GM12891 (cell line): ENCODE measurements at regions not wholly inside any gene's neighbourhood (a gene's known extent, or its start where the extent isn't known, plus 50 kb on each side); places are given as distances from the start of the nearest gene placed in this dataset.

Experiments
- POLR2A ChIP-seq: IDR thresholded peaks from 2 replicates; pipeline ENCODE4 v1.6.1; 2011; ENCODE audit warnings: low read depth, low read length, control low read depth
- POLR2AphosphoS5 ChIP-seq: IDR thresholded peaks from 2 replicates; pipeline ENCODE4 v1.6.1; 2011; ENCODE audit warnings: low read depth, low read length, control low read depth
- SPI1 ChIP-seq: IDR thresholded peaks from 2 replicates; pipeline ENCODE4 v1.6.1; 2011; ENCODE audit warnings: low read depth, low read length, control low read depth
- TAF1 ChIP-seq: IDR thresholded peaks from 2 replicates; pipeline ENCODE4 v1.6.1; 2011; ENCODE audit warnings: low read depth, low read length, control low read depth

- no peak for TF ChIP-seq POLR2AphosphoS5
- TF ChIP-seq TAF1 = no peak
- TF ChIP-seq POLR2A = no peak
- TF ChIP-seq SPI1 = no peak
Observed at GRCh38 chr7:115827305-115828045, 203.1 kb downstream of the TFEC start.
